PFSK-1 (cell line): ENCODE measurements at regions not wholly inside any gene's neighbourhood (a gene's known extent, or its start where the extent isn't known, plus 50 kb on each side); places are given as distances from the start of the nearest gene placed in this dataset.

Experiments used
- FOXP2 ChIP-seq: optimal IDR thresholded peaks from 2 replicates; pipeline ENCODE3; 2011; ENCODE audit warnings: borderline replicate concordance, control low read depth, inconsistent platforms; ENCODE audit not compliant: insufficient read depth; ENCODE audit errors: extremely low read length, extremely low read depth
- POLR2AphosphoS5 ChIP-seq: IDR thresholded peaks from 2 replicates; pipeline ENCODE4 v1.6.1; 2012; ENCODE audit warnings: low read depth, mild to moderate bottlenecking, control low read depth, low read length, moderate library complexity
- REST ChIP-seq, 2 experiments: IDR thresholded peaks; 2 replicates each; pipeline versions ENCODE4 v1.6.1 to v1.8.0; 2011 to 2012; ENCODE audit warnings: low read depth in 2 of 2, low read length in 2 of 2, control low read depth in 1 of 2, inconsistent platforms in 1 of 2, mild to moderate bottlenecking in 1 of 2, moderate library complexity in 1 of 2; ENCODE audit not compliant: insufficient read depth in 1 of 2
- SIN3A ChIP-seq: IDR thresholded peaks from 2 replicates; pipeline ENCODE4 v1.6.1; 2012; ENCODE audit warnings: mild to moderate bottlenecking, low read length, moderate library complexity, borderline replicate concordance; ENCODE audit not compliant: insufficient read depth
- TAF1 ChIP-seq: IDR thresholded peaks from 2 replicates; pipeline ENCODE4 v1.6.1; 2012; ENCODE audit warnings: low read length, control low read depth, borderline replicate concordance; ENCODE audit not compliant: insufficient read depth

GRCh38 chr1:8165595-8166360, 139.7 kb upstream of the ERRFI1 start:
- TF ChIP-seq TAF1 (no peak), SIN3A (no peak), REST (IDR thresholded peaks at IDR 0.05; ENCODE audit: insufficient read depth in 1 of 2, low read depth in 2 of 2, low read length in 2 of 2) (no peak), POLR2AphosphoS5 (no peak), FOXP2 (no peak)

- TF ChIP-seq REST (IDR thresholded peaks at IDR 0.05; ENCODE audit: insufficient read depth in 1 of 2, low read depth in 2 of 2, low read length in 2 of 2) = no peak
- no peak for TF ChIP-seq SIN3A
- no peak for TF ChIP-seq FOXP2
- no peak for TF ChIP-seq TAF1
- no peak for TF ChIP-seq POLR2AphosphoS5
Observed at GRCh38 chr1:8164670-8165069, 138.6 kb upstream of the ERRFI1 start.

- TF ChIP-seq REST (IDR thresholded peaks at IDR 0.05; ENCODE audit: insufficient read depth in 1 of 2, low read depth in 2 of 2, low read length in 2 of 2) (no peak), SIN3A (no peak), POLR2AphosphoS5 (no peak), FOXP2 (no peak), TAF1 (no peak)
Observed at GRCh38 chr1:8163039-8163438, 136.9 kb upstream of the ERRFI1 start.

GRCh38 chr1:8162168-8162567, 136.1 kb upstream of the ERRFI1 start:
- TF ChIP-seq FOXP2 (no peak), POLR2AphosphoS5 (no peak), TAF1 (no peak), SIN3A (no peak)

- TF ChIP-seq POLR2AphosphoS5 (no peak), SIN3A (no peak), TAF1 (no peak), FOXP2 (no peak), REST (IDR thresholded peaks at IDR 0.05; ENCODE audit: insufficient read depth in 1 of 2, low read depth in 2 of 2, low read length in 2 of 2) (no peak)
Observed at GRCh38 chr1:8161546-8162105, 135.5 kb upstream of the ERRFI1 start.
